Ovary (tissue), 7 donors: ENCODE measurements at regions not wholly inside any gene's neighbourhood (a gene's known extent, or its start where the extent isn't known, plus 50 kb on each side); places are given as distances from the start of the nearest gene placed in this dataset.

ENCODE experiments used
- DNase-seq, 5 donors: peaks; one replicate each; pipeline ENCODE4 v3.0.0-alpha.2; 2019 to 2020
- H3K27ac ChIP-seq, 2 donors: fragments of 200-600 bp; one replicate each; pipeline versions ENCODE4 v1.5.1 to v1.8.0; 2019 to 2022
- H3K27me3 ChIP-seq: fragments of 200-600 bp; one replicate; pipeline ENCODE4 v1.8.0; 2022
- H3K36me3 ChIP-seq: fragments of 200-600 bp; sonication (generic); one replicate; pipeline ENCODE4 v1.5.1; 2019
- H3K4me1 ChIP-seq: one replicate; pipeline ENCODE4 v1.8.1; 2013; ENCODE audit warnings: mild to moderate bottlenecking, moderate library complexity; ENCODE audit not compliant: insufficient read depth
- H3K4me3 ChIP-seq: fragments of 200-600 bp; sonication (generic); one replicate; pipeline ENCODE4 v1.5.1; 2017
- H3K9me3 ChIP-seq, 2 donors: fragments of 200-600 bp in 1 of 2; sonication (generic) in 1 of 2; one replicate each; pipeline versions ENCODE4 v1.5.1 to v1.8.1; 2013 to 2019; ENCODE audit warnings: mild to moderate bottlenecking in 1 of 2, moderate library complexity in 1 of 2
- CTCF ChIP-seq, 3 donors: fragments of 450-650 bp in 2 of 3; fragments of 200-600 bp in 1 of 3; IDR thresholded peaks; one replicate each; pipeline versions ENCODE4 v1.5.1 to v1.8.0; 2016 to 2022; ENCODE audit warnings: antibody characterized with exemption in 3 of 3, mild to moderate bottlenecking in 1 of 3
- EP300 ChIP-seq: sonication (generic); formaldehyde crosslinking; IDR thresholded peaks from one replicate; pipeline ENCODE4 v1.6.1; 2017; ENCODE audit warnings: antibody characterized with exemption
- POLR2A ChIP-seq: fragments of 450-650 bp; IDR thresholded peaks from one replicate; pipeline ENCODE4 v1.6.1; 2017; ENCODE audit warnings: antibody characterized with exemption, mild to moderate bottlenecking, moderate library complexity
- WGBS, 3 donors: extraction: QIAGEN DNeasy Blood & Tissue Kit in 1 of 3; methylation state at CpG; one replicate each; pipeline versions ENCODE4 v1.1.5 to v1.1.7; 2013 to 2017; 5-methylcytosine and 5-hydroxymethylcytosine counted together
- intact Hi-C, 4 donors: fragments of 100-400 bp; cut with DNase I; formaldehyde crosslinking; loops; one replicate each; pipeline versions ENCODE4 v1.11.0 to v1.15.1; 2022 to 2023
- donor health status: DM: no; HTN: no; CAD: no; lungs with moderate emphysema.
- donor health status: DM: no; HTN: no; CAD: no.
- donor health status: Bipolar disorder and iron deficiency.
- donor health status: DM: no; HTN: no; CAD: no.
- donor health status: DM: yes; HTN: yes; CAD: no.

DNA sequence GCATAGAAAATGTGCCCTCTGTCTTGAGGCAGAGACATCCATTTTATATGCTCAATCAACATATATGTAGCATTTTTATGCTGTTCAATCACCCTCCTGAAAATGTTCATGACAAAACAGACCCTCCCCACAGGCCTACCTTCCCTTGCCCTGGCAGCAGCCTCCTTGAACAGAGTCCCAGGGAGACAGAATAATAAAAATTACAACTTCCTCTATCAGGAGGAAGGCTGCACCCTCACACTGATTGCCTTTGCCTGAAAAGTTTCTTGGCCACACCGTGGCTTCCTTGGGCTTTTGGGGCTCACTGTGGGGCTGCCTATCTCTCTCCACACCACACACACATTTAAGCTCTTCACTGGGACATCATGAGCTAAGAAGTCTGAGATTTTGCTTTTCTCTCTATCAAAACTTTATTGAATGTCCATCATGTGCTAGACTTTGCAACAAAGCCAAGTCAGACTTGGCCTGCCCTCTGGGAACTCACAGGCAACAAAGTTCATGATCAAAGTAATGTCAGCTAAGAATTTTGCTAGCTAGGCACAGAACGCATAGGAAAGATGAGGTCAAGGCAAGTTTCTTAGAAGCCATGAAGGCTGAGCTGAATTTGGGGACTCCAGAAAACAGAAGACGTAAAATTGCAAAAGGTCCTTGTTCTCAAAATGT is 101.6 kb downstream of the BCL2L11 start:
- Histone ChIP-seq H3K4me3 (no peak overlapping the region), H3K27ac (no peak overlapping the region), H3K9me3 (no peaks in the 10 kb centered on the region), H3K27me3 (no peaks in the 10 kb centered on the region), H3K4me1 (no peaks in the 10 kb centered on the region), H3K36me3 (no peaks in the 10 kb centered on the region)
- DNase-seq: no peak
- WGBS, 3 donors: 77 to 89% (median 80%) methylated on average over 3 of the region's 3 CpGs
- TF ChIP-seq EP300 (no peak), POLR2A (no peak), CTCF (IDR thresholded peaks at IDR 0.05) (no peak)
- intact Hi-C loops: no loop called here

DNA sequence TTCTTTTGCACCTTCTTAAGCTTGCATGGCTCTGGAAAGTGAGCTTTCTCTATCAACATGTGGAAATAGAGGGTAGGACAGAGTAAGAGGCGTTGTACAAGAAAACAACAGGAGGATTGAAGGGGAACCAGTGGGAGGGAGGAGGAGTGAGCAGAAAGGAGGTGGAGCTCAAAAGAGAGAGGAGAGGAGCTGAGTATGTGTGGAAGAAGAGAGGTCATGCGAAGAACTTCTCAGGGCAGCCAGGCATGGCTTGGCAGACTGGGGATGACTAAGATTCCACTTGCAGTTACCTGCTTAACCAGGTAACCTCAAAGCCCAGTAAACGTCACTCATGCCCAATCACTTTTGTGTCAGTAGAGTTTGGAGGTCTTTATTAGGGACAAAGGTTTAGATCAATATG is 105.1 kb downstream of the BCL2L11 start:
- Histone ChIP-seq H3K9me3 (no peaks in the 10 kb centered on the region), H3K27me3 (no peaks in the 10 kb centered on the region), H3K27ac (no peak overlapping the region), H3K36me3 (no peaks in the 10 kb centered on the region), H3K4me1 (no peaks in the 10 kb centered on the region), H3K4me3 (no peak overlapping the region)
- no peak for TF ChIP-seq POLR2A
- no peak for TF ChIP-seq EP300
- TF ChIP-seq CTCF (IDR thresholded peaks at IDR 0.05): no peak
- 88 to 93% (median 92%) methylated on average over 3 of the region's 3 CpGs for WGBS, 3 donors
- intact Hi-C loops: no loop called here
- DNase-seq: no peak

DNA sequence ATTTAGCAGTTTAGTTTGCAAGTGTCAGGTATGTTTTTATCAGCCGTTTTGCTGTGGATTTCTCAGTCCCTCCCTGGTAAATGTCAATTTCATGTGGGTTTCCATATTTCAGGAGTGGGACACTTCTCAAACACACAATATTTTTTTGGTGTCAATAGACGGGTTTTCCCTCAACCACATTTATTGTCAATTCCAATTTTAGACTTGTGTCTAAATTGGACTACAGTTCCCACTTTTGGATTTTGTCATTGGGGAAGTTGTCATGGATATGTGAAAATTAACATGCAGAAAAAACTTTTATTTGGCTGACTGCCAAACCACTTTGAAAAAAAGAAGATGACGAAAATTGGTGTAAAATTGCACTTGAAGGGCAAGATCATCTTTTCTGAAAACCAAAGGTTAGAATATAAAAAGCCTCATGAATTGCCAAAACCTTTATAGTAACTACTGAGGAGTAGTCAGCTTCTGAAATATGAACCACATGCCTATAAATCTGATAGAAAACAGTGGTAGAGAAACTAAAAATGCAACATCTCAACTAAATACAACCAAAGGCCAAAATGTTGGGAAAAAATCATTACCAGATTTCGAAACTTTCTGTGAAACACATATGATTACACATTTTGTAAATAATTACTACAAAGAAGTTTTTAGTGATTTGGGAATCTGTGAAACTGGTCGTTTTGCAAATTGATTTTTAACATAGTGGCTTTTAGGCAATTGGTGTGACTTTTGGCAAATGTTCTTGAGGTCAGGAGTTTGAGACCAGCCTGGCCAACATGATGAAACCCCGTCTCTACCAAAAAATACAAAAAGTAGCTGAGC is 106.4 kb downstream of the BCL2L11 start:
- no peak overlapping the region for H3K4me3 ChIP-seq
- H3K9me3 ChIP-seq: no peaks in the 10 kb centered on the region
- H3K27me3 ChIP-seq: no peaks in the 10 kb centered on the region
- no peaks in the 10 kb centered on the region for H3K36me3 ChIP-seq
- TF ChIP-seq EP300 (no peak), CTCF (IDR thresholded peaks at IDR 0.05) (no peak), POLR2A (no peak)
- no peak for DNase-seq
- intact Hi-C loops: no loop called here
- 66 to 70% (median 67%) methylated on average over 6 of the region's 6 CpGs for WGBS, 3 donors
- no peaks in the 10 kb centered on the region for H3K4me1 ChIP-seq
- H3K27ac ChIP-seq: no peak overlapping the region

- H3K27me3 ChIP-seq: no peaks in the 10 kb centered on the region
- H3K27ac ChIP-seq: no peak overlapping the region
- H3K36me3 ChIP-seq: no peaks in the 10 kb centered on the region
- intact Hi-C loops: no loop called here
- DNase-seq: no peak
- WGBS, 3 donors: 61 to 70% (median 68%) methylated on average over 6 of the region's 6 CpGs
- H3K4me1 ChIP-seq: no peaks in the 10 kb centered on the region
- H3K9me3 ChIP-seq: no peaks in the 10 kb centered on the region
- no peak overlapping the region for H3K4me3 ChIP-seq
- TF ChIP-seq CTCF (IDR thresholded peaks at IDR 0.05): no peak
- no peak for TF ChIP-seq EP300
- TF ChIP-seq POLR2A: no peak
These were observed 107.0 kb downstream of the BCL2L11 start for GRCh38 chr2:111227716-111228141.
